LNCaP clone FGC (cell line): ENCODE measurements at regions not wholly inside any gene's neighbourhood (a gene's known extent, or its start where the extent isn't known, plus 50 kb on each side); places are given as distances from the start of the nearest gene placed in this dataset.
"Not testable (repeated sequence)": the region's sequence is repeated elsewhere in the genome, so short reads cannot be mapped to it uniquely, and the experiment has no call there.

Experiments used
- DNase-seq: peaks from one replicate; pipeline ENCODE4 v3.0.0-alpha.2; 2011; ENCODE audit warnings: low read depth
- H3K4me3 ChIP-seq: 2 replicates; pipeline ENCODE4 v1.5.1; 2011; ENCODE audit warnings: mild to moderate bottlenecking, low read depth, low read length, control low read depth
- TF ChIP-seq, protein P1 (sequence below): IDR thresholded peaks from 2 replicates; pipeline ENCODE4 v1.5.1; 2012; ENCODE audit warnings: mild to moderate bottlenecking; ENCODE audit not compliant: control insufficient read depth, insufficient read depth; ENCODE audit errors: extremely low read depth

DNA sequence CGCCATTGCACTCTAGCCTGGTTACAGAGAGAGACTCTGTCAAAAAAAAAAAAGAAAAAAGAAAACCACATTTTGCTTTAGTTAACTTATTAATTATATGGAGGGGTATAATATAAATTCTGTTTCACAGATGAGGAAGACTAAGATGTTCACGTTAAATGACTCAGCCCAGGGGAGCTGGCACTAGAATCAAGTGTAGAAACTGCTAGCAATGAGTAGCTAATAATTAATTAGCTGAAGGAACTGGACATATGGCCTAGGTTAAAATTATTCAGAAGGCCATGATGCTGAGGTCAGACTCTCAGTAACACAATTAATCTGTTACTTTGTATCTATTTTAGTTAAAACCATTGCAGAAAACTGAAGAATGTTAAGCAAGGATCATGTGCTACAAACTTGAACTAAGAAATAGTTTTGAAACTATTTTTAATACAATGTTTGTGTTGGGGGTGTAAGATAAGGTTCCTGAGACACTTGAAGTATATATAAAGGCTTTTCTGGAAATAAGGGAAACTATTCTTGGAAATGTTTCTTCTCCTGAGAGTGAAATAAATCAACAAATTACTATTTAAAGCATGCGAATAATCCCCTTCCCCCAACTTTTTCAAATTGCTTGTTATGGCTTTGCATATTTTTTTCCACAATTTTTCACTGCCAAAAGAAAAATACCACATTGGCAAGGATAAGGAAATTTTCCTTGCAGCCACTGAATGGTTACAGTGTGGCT lies 589.3 kb downstream of the SOX5 start:
- TF ChIP-seq, protein P1, sequence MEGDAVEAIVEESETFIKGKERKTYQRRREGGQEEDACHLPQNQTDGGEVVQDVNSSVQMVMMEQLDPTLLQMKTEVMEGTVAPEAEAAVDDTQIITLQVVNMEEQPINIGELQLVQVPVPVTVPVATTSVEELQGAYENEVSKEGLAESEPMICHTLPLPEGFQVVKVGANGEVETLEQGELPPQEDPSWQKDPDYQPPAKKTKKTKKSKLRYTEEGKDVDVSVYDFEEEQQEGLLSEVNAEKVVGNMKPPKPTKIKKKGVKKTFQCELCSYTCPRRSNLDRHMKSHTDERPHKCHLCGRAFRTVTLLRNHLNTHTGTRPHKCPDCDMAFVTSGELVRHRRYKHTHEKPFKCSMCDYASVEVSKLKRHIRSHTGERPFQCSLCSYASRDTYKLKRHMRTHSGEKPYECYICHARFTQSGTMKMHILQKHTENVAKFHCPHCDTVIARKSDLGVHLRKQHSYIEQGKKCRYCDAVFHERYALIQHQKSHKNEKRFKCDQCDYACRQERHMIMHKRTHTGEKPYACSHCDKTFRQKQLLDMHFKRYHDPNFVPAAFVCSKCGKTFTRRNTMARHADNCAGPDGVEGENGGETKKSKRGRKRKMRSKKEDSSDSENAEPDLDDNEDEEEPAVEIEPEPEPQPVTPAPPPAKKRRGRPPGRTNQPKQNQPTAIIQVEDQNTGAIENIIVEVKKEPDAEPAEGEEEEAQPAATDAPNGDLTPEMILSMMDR = no peak
- H3K4me3 ChIP-seq = no peak overlapping the region
- no peak for DNase-seq

DNA sequence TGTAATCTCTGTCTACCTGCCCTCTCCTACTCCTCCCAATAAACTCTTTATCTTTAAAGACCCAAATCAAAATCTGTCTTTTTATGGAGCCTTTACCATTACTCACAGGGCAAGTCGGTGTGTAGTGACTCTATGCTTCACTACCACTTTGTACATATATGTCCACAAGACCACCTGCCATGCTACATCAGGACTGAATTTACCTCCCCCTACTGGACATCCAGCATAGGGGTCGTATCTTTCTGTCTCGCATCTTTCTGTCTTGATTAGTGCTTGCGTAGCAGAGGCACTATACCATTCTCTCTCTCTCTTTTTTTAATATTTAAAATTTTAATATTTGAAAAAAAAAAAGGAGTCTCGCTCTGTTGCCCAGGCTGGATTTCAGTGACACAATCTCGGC lies 587.5 kb downstream of the SOX5 start:
- H3K4me3 ChIP-seq = no peak overlapping the region

DNA sequence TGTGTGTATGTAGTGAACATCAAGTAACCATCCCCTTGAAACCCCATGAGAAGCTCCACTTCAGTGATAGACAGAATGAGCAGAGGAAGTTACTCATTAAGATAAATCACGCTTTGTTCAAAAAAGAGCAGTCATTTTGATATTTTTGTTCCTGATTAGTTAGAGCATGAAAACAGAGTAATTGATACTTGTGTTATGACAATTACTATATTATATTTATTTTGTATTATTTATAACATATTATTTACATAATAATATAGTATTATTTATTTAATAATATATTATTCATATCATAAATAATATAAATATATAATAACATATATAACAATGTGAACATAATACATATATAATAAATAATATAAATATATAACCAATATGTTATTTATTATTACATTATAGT lies 580.9 kb downstream of the SOX5 start:
- no peak overlapping the region for H3K4me3 ChIP-seq
- TF ChIP-seq, protein P1 = no peak
- no peak for DNase-seq

More for the DNA sequence above, 587.5 kb downstream of the SOX5 start:
- DNase-seq = no peak
- TF ChIP-seq, protein P1 = no peak

DNA sequence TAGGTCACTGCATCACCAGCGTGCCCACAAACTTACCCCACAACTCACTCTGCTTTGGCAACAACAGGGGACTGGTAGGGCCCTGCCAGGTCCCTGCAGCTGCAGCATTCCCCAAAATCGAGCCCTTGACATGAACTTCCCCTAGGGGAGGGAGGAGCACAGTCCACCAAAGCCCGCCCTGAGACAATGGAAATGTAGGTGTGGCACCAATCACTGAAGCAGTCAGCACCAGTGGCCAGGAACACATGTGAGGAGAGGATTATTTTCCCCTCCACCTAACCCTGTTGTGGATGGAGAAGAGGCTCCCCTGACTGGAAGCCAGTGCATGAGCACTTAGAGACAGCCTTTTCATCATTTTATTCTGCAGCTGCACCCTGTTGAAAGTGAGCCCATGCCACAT lies 573.8 kb downstream of the SOX5 start:
- no peak for DNase-seq
- H3K4me3 ChIP-seq = no peak overlapping the region
- TF ChIP-seq, protein P1 = no peak

DNA sequence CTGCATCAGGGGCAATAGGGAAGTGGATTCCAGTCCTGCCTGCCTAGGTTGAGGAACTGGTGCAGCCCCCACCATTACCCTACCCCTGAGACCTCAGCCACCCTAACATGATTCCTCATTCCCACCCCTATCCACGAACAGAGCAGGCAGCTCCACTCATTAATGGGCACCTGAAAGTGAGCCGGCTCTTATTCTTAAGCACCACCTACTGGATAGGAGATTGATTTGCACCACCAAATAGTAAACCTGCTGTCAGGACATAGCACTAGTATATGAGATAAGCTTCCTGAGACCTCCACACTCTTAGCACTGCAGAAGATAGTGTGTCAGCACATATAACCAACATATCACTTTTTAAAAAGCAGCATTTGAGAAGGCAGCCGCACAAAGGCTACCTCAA lies 573.2 kb downstream of the SOX5 start:
- TF ChIP-seq, protein P1 = peak; percentile 34; the same call in 1 of the 2 replicates
- no peak overlapping the region for H3K4me3 ChIP-seq
- no peak for DNase-seq

DNA sequence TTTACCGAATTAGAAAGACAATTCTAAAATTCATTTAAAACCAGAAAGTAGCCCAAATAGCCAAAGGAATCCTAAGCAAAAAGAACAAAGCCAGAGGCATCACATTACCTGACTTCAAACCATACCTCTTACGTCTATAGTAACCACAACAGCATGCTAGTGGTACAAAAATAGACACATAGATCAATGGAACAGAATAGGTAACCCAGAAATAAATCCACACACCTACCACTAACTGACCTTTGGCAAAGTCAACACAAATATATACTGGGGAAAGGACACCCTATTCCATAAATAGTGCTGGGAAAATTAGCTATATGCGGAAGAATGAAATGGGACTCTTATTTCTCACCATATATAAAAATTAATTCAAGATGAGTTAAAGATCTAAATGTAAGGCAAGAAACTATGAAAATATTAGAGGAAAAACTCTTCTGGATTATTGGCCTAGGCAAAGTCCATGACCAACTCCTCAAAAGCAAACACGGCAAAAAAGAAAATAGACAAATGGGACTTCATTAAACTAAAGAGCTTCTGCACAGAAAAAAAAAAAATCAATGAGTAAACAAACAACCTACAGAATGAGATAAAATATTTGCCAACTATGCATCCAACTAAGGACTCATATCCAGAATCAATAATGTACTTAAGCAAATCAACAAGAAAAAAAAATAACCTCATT lies 568.9 kb downstream of the SOX5 start:
- no peak for DNase-seq
- TF ChIP-seq, protein P1 = no peak
- H3K4me3 ChIP-seq = no peak overlapping the region

DNA sequence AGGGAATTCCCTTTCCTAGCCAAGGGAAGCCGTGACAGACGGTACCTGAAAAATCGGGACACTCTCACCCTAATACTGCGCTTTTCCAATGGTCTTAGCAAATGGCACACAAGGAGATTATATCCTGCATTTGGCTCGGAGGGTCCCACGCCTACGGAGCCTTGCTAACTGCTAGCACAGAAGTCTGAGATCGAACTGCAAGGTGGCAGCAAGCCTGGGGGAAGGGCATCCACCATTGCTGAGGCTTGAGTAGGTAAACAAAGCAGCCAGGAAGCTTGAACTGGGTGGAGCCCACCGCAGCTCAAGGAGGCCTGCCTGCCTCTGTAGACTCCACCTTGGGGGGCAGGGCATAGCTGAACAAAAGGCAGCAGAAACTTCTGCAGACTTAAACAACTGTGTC lies 560.6 kb downstream of the SOX5 start:
- not testable (repeated sequence) for H3K4me3 ChIP-seq, DNase-seq

DNA sequence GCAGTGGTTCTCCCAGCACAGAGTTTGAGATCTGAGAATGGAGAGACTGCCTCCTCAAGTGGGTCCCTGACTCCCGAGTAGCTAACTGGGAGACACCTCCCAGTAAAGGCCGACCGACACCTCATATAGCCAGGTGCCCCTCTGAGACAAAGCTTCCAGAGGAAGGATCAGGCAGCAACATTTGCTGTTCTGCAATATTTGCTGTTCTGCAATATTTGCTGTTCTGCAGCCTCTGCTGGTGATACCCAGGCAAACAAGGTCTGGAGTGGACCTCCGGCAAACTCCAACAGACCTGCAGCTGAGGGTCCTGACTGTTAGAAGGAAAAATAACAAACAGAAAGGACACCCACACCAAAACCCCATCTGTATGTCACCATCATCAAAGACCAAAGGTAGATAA lies 560.2 kb downstream of the SOX5 start:
- DNase-seq = not testable (repeated sequence)

More for the DNA sequence above, 560.2 kb downstream of the SOX5 start:
- not testable (repeated sequence) for H3K4me3 ChIP-seq
